Activated naive CD8-positive, alpha-beta T cell treated with anti-CD3 and anti-CD28 coated beads, Interleukin-2, amount 10 ng/mL, durations not matched to agents 7 days and 5 days (primary cell): ENCODE measurements at regions not wholly inside any gene's neighbourhood (a gene's known extent, or its start where the extent isn't known, plus 50 kb on each side); places are given as distances from the start of the nearest gene placed in this dataset.
"Not testable (repeated sequence)": the region's sequence is repeated elsewhere in the genome, so short reads cannot be mapped to it uniquely, and the experiment has no call there.

Experiments
- ATAC-seq: fragments of 150-1000 bp; cut with Tn5 transposase; one replicate; pipeline ENCODE4 v1.10.0; 2021; ENCODE audit warnings: low read depth, moderate library complexity
- POLR2A ChIA-PET: fragments of 350-600 bp; sonication (Branson Sonifier 250); formaldehyde crosslinking; loops from one replicate; lab custom pipeline; 2021; ENCODE audit warnings: antibody characterized with exemption; lab: Charles Lee
- DNase-seq: peaks from one replicate; pipeline ENCODE4 v3.0.0; 2021
- H3K27ac Mint-ChIP-seq: one replicate; pipeline ENCODE4 v1.8.0; 2022; ENCODE audit warnings: mild to moderate bottlenecking, mixed read lengths
- H3K27me3 Mint-ChIP-seq: one replicate; pipeline ENCODE4 v1.8.0; 2022; ENCODE audit warnings: mild to moderate bottlenecking, moderate library complexity, mixed read lengths
- H3K36me3 Mint-ChIP-seq: one replicate; pipeline ENCODE4 v1.8.0; 2021; ENCODE audit warnings: mild to moderate bottlenecking, mixed read lengths
- H3K4me1 Mint-ChIP-seq: one replicate; pipeline ENCODE4 v1.8.0; 2021; ENCODE audit warnings: mixed read lengths
- H3K4me3 Mint-ChIP-seq: one replicate; pipeline ENCODE4 v1.8.0; 2022; ENCODE audit warnings: mild to moderate bottlenecking, moderate library complexity, mixed read lengths
- H3K9me3 Mint-ChIP-seq: one replicate; pipeline ENCODE4 v1.8.0; 2021; ENCODE audit warnings: mixed read lengths

- Mint-ChIP-seq H3K4me1 (no peaks in the 10 kb centered on the region), H3K4me3 (no peak overlapping the region), H3K27ac (no peak overlapping the region), H3K9me3 (no peaks in the 10 kb centered on the region), H3K27me3 (peaks cover 9% of the 10 kb centered on the region), H3K36me3 (no peaks in the 10 kb centered on the region)
- no peak for ATAC-seq
- DNase-seq, result no peak
- POLR2A ChIA-PET, result no interaction called here
Measured at GRCh38 chr19:33866696-33867095, 70.0 kb downstream of the KCTD15 start.

- no peaks in the 10 kb centered on the region for H3K4me1 Mint-ChIP-seq
- peaks cover 12% of the 10 kb centered on the region for H3K27me3 Mint-ChIP-seq
- no peak overlapping the region for H3K27ac Mint-ChIP-seq
- H3K36me3 Mint-ChIP-seq, result no peaks in the 10 kb centered on the region
- POLR2A ChIA-PET, result no interaction called here
- H3K9me3 Mint-ChIP-seq, result no peaks in the 10 kb centered on the region
- H3K4me3 Mint-ChIP-seq, result no peak overlapping the region
- no peak for ATAC-seq
- no peak for DNase-seq
Measured at GRCh38 chr19:33868076-33868735, 71.5 kb downstream of the KCTD15 start.

- no peaks in the 10 kb centered on the region for H3K4me1 Mint-ChIP-seq
- DNase-seq (no peak), ATAC-seq (no peak)
- no peak overlapping the region for H3K27ac Mint-ChIP-seq
- H3K36me3 Mint-ChIP-seq, result no peaks in the 10 kb centered on the region
- H3K4me3 Mint-ChIP-seq, result no peak overlapping the region
- H3K27me3 Mint-ChIP-seq, result peaks cover 12% of the 10 kb centered on the region
- H3K9me3 Mint-ChIP-seq, result no peaks in the 10 kb centered on the region
- POLR2A ChIA-PET, result no interaction called here
Measured at GRCh38 chr19:33868788-33869412, 72.2 kb downstream of the KCTD15 start.

GRCh38 chr19:33870298-33870932 is 73.7 kb downstream of the KCTD15 start:
- H3K4me1 Mint-ChIP-seq, H3K36me3 Mint-ChIP-seq, POLR2A ChIA-PET, H3K27ac Mint-ChIP-seq, H3K4me3 Mint-ChIP-seq, ATAC-seq, DNase-seq, H3K9me3 Mint-ChIP-seq: not testable (repeated sequence)
- H3K27me3 Mint-ChIP-seq, result peaks cover 12% of the 10 kb centered on the region

- DNase-seq (no peak), ATAC-seq (no peak)
- POLR2A ChIA-PET, result no interaction called here
- Mint-ChIP-seq H3K27ac (no peak overlapping the region), H3K27me3 (peaks cover 12% of the 10 kb centered on the region), H3K9me3 (no peaks in the 10 kb centered on the region), H3K36me3 (no peaks in the 10 kb centered on the region), H3K4me1 (no peaks in the 10 kb centered on the region), H3K4me3 (no peak overlapping the region)
Measured at GRCh38 chr19:33871605-33872004, 74.9 kb downstream of the KCTD15 start.

GRCh38 chr19:33872445-33873320 is 76.0 kb downstream of the KCTD15 start:
- Mint-ChIP-seq H3K4me3 (no peak overlapping the region), H3K36me3 (no peaks in the 10 kb centered on the region), H3K27me3 (peaks cover 12% of the 10 kb centered on the region), H3K9me3 (no peaks in the 10 kb centered on the region), H3K27ac (no peak overlapping the region), H3K4me1 (no peaks in the 10 kb centered on the region)
- no peak for DNase-seq
- POLR2A ChIA-PET, result no interaction called here
- no peak for ATAC-seq

- no peak overlapping the region for H3K4me3 Mint-ChIP-seq
- ATAC-seq (no peak), DNase-seq (no peak)
- no peaks in the 10 kb centered on the region for H3K4me1 Mint-ChIP-seq
- peaks cover 3% of the 10 kb centered on the region for H3K27me3 Mint-ChIP-seq
- H3K9me3 Mint-ChIP-seq, result no peaks in the 10 kb centered on the region
- no peak overlapping the region for H3K27ac Mint-ChIP-seq
- POLR2A ChIA-PET, result no interaction called here
- H3K36me3 Mint-ChIP-seq, result no peaks in the 10 kb centered on the region
Measured at GRCh38 chr19:33875071-33875470, 78.4 kb downstream of the KCTD15 start.

- no peak overlapping the region for H3K27ac Mint-ChIP-seq
- H3K9me3 Mint-ChIP-seq, result no peaks in the 10 kb centered on the region
- ATAC-seq, result no peak
- no peaks in the 10 kb centered on the region for H3K36me3 Mint-ChIP-seq
- H3K27me3 Mint-ChIP-seq, result peaks cover 3% of the 10 kb centered on the region
- POLR2A ChIA-PET, result no interaction called here
- no peak for DNase-seq
- no peaks in the 10 kb centered on the region for H3K4me1 Mint-ChIP-seq
- no peak overlapping the region for H3K4me3 Mint-ChIP-seq
Measured at GRCh38 chr19:33876192-33876591, 79.5 kb downstream of the KCTD15 start.

- no peak for DNase-seq
- ATAC-seq, result no peak
- Mint-ChIP-seq H3K27me3 (no peaks in the 10 kb centered on the region), H3K27ac (no peak overlapping the region), H3K4me3 (no peak overlapping the region), H3K9me3 (no peaks in the 10 kb centered on the region), H3K36me3 (no peaks in the 10 kb centered on the region), H3K4me1 (no peaks in the 10 kb centered on the region)
- POLR2A ChIA-PET, result no interaction called here
Measured at GRCh38 chr19:33878030-33878544, 81.4 kb downstream of the KCTD15 start.

- no peak for DNase-seq
- Mint-ChIP-seq H3K4me3 (no peak overlapping the region), H3K36me3 (no peaks in the 10 kb centered on the region), H3K27ac (no peak overlapping the region), H3K9me3 (no peaks in the 10 kb centered on the region), H3K4me1 (peaks cover 1% of the 10 kb centered on the region), H3K27me3 (peaks cover 4% of the 10 kb centered on the region)
- ATAC-seq, result no peak
- POLR2A ChIA-PET, result no interaction called here
Measured at GRCh38 chr19:33878910-33879810, 82.5 kb downstream of the KCTD15 start.

- DNase-seq (no peak), ATAC-seq (no peak)
- POLR2A ChIA-PET, result no interaction called here
- Mint-ChIP-seq H3K4me1 (peaks cover 1% of the 10 kb centered on the region), H3K36me3 (no peaks in the 10 kb centered on the region), H3K4me3 (no peak overlapping the region), H3K27ac (no peak overlapping the region), H3K9me3 (no peaks in the 10 kb centered on the region), H3K27me3 (peaks cover 4% of the 10 kb centered on the region)
Measured at GRCh38 chr19:33879818-33880575, 83.3 kb downstream of the KCTD15 start.
